ENCODE measurements at regions not wholly inside any gene's neighbourhood (a gene's known extent, or its start where the extent isn't known, plus 50 kb on each side); places are given as distances from the start of the nearest gene placed in this dataset.
"Not testable (repeated sequence)": the region's sequence is repeated elsewhere in the genome, so short reads cannot be mapped to it uniquely, and the experiment has no call there.

DNA sequence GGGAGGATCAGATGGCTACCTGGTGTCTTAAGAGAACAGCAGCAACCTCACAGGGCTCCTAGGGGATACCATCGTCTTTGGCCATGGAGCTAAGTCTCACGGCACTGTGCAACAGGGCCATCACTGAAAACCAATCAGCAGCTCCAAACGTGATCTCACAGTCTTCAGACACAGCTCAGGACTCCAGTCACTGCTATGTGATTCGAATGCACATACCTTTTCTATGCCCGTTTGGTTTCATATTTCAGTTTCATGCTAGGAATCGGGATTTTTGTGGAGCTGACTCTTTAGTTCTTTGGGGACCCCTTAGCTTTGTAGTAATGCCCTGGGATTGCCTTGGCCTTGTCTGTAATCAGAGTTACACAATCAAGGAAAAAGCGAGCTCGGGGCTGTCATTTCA lies 162.8 kb upstream of the CDH11 start:
- DNase-seq, result no peak

DNA sequence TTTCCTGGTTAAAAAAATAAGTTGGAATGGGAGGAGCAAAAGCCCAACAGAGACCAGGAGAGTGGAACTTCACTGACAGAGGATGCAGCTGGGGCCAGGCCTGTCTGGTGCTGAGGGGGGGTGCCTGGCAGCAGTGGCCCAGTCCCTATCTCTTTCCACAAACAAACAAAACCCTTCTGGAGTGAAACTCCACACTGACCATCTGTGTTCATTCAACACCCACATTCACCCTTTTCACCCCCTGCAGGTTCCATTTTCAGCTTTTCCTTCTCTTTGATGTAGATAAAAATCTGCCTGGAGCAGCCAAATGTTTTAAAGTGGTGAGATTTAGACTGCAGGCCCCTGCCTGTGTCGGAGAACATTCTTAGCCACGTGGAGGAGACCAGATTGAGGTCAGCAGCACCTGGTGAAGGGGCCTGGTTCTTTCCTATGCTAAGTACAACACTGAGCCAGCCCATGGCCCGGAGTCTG lies 161.4 kb upstream of the CDH11 start:
- no peak for DNase-seq

DNA sequence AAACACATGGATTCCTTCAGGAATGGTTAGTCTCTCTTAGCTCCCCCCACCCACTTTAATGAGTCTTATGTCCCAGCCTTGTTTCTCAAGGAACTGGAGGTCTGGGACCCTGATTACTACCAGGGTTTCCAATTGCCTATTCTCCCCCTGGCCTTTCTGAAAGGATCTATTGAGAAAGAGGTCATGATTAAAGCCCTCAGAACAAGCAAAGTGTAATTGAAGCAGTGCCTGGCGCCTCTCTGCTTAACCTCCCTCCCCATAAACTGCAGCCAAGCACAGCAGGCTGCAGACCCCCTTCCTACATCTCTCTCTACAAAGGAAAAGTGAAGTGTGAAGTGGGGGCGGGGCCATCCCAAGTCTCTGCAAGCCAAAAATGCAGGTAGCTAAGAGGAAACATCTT lies 159.7 kb upstream of the CDH11 start:
- DNase-seq, result no peak

DNA sequence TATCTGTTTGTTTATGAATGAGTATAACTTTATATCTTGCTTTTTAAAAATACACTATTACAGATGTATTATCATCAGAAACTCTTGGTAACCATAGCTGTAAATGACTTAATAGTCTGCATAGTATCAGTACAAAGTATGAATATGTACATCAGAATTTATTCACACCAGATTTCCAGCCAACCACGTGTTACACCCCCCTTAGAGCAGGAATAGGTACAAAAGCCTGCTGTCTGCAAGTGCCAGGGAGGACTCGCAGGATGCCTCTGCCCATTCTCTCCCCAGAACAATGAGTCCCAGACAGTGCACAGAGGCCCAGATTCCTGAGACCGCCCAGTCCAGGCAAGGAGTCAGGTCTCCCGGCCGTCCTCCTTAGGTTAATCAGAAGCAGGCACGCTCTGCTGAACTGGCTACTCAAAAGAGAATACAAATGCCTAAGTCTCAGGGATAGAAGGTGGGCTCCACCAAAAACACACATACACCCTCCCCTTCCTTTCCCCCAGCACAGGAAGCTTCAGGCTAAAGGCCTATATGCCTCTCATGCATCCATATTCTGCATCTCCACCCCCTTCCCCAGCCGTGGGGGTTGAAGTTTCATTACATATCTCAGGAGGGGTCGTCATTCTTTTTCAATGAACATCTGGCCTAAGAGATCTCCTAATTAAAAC lies 159.1 kb upstream of the CDH11 start:
- no peak for DNase-seq

DNA sequence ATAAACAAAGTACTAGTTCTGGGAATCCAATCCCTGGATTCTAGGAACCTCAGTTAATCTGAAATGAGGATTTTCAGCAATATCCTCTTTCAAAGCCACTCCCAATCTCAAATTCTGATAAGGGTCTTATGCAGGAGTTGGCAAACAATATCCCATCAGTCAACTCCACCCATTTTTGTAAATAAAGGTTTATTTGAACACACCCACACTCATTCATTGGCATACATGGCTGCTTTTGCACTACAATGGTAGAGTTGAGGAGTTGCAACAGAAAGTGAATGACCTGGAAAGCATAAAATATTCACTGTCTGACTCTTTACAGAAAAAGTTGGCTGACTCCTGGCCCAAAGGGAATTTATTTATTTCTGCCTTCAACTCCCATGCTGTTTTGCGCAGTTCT lies 157.7 kb upstream of the CDH11 start:
- DNase-seq, result no peak

DNA sequence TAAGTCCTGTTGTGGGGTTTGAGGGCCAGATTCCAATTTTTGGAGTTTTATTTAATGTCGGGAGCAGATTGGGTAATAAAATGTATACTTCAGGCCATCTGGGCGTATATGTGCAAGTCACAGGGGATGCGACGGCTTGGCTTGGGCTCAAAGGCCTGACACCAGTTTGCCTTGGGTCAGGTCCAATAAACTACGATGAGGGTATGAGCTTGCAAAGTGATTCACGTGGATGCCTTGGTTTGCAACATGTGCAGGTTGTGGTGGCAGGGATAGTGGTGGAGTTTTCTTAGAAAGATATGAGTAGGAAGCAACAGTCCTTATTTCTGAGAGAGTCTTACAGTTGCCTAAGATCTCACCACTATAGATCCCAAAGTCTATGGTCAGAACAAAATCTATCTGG lies 157.0 kb upstream of the CDH11 start:
- DNase-seq, result no peak

DNA sequence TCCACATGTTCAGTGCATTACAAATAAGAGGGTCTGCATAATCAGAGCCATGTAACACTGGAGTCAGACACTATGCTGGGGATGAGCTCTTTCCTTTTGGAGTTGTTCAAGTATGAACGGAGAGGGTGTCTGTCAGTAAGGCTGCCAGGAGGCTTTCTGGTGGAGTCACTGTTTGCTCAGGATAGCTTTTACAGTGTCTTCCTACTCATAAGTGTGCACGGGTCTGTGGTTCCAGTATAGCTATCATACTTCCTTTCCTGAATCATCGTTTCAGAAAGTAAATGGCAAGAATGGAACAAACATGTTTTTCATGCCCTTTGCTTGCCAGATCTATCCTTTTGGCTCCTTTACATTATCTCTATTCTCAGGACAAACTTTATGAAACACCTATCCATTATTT lies 152.7 kb upstream of the CDH11 start:
- DNase-seq, result no peak

DNA sequence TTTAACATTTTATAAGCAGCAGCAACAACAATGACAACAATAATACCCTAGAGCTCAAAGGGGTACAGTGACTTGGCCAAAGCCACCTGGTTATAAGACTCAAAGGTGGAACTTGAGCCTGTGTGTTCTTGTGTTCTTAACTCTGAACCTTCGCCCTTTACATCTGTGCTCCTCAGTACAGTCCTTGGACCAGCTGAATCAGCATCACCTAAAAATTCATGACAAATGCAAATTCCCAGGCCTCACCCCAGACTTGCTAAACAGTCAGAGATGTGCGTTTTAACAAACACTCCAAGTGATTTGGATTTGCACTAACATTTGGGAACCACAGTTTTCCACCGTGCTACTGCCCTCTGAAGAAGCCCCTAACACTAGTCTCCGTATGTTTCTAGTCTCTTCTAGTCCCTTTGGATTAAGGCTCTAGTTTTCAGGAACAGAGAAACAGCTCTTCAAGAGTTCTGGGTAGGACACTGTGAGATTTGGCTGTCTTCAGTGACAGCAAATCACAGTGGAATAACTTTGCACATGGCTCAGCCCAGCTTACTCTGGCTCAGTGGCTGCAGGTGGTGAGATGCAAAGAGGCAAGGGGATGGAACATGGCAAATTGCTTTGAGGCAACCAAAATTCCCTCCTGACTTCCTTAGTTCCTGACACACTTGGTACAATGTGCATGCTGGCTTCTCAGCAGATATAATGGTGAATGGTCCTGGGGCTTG lies 151.0 kb upstream of the CDH11 start:
- DNase-seq, result no peak

DNA sequence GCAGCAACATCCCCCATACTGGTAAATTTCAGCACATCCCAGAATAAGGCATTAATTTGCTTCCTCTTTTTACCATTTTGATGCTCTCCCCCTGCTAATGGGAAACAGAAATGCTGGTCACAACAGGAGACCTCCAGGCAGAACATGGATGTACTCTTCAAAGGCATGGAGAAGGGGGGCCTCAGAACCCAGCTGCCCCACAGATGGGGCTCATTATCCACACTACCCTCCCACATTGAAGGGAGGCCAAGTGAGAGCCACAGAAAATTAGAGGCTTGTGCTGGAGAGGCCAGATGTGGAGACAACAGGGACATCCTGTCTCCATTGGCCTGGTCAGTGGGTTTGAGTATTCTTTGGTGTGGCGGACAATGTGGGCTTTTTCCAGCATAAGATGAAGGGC lies 150.1 kb upstream of the CDH11 start:
- DNase-seq, result no peak

DNA sequence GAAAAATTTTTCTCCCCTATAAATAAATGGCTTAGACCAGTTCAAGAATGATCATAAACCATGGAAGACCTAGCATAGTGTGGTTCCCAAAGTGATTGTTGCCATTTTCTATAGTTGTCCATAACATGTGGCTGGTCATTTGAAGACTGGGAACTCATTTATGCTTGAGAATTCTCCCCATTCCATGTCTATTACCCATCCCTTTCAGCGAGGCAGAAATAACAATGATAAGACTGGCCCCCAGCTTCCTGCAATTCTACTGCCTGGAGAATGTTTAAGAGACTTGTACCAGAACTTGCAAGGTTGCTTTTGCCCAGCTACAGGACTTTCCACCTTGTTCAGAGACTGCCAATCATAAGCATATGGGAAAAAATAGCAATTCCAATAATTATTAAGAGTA lies 146.5 kb upstream of the CDH11 start:
- no peak for DNase-seq

DNA sequence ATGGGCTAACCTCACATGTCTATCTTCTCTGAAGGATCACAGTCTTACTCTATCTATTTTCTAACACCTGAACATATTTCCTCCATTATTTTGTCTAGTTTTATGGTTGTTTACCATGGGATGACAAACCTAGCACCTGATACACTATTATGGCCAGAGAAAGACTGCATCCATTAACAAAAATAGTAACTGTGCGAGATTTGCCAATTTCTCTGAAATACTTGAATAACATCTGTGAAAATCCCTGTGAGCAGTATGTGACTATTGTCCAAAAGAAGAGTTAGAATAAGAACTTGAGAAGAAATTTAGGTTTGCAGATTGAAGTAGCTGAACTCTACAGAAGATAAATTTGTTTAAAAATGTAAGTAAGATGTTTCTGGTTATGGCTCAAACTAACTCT lies 142.0 kb upstream of the CDH11 start:
- DNase-seq, result no peak

DNA sequence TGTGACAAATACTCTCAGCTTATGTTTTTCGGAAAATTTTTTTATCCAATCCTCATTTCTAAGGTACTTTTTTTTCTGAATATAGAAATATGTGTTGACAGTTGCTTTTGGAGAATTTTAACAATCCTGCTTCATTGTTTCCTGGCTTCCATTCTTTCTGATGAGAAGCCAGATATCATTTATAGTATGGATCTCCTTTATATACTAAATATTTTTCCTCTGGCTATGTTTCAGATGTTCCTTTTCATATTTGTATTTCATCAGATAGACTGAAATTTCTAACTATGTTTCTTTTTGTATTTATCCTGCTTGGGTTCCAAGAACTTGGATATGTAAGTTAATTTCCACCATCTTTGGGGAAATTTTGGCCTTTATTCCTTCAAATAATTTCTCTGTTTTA lies 138.9 kb upstream of the CDH11 start:
- no peak for DNase-seq

DNA sequence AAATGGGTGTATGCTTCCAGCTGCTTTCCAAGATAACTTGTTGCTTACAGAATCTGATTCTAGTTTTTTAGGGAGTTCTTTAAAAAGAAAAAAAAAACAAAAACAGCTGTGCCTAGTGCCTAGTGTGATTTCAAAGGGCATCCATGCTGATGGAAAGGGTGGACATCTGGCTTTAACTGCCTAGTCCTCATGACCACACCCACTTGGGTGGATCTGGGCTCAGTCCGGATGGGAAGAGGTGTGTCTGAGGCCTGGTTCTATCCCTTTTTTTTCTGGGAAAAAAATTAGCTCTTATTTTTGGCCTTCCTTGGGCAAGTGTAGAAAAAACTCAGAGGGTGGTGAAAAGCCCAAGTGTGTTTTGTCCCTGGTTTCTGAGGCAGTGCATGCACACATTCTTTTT lies 132.3 kb upstream of the CDH11 start:
- no peak for DNase-seq

DNA sequence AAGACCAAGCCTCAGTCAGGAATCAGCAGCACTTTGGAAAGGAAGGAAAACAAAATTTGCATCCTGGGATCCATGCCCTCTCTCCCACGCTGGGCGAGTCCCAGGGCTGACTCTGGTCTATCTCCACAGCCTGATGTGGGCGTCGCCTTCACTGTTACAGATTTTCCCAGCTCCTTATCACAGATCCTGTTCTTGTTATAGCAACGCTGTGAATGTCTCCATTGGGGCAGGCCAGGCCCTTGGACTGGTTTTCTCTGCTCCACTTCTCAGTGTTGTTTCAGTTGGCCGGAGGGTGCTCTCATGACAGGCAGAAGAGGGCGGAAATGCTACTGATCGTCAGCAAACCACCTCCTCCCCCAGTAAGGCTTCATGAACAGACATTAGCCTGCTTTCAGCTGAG lies 127.9 kb upstream of the CDH11 start:
- DNase-seq, result no peak

DNA sequence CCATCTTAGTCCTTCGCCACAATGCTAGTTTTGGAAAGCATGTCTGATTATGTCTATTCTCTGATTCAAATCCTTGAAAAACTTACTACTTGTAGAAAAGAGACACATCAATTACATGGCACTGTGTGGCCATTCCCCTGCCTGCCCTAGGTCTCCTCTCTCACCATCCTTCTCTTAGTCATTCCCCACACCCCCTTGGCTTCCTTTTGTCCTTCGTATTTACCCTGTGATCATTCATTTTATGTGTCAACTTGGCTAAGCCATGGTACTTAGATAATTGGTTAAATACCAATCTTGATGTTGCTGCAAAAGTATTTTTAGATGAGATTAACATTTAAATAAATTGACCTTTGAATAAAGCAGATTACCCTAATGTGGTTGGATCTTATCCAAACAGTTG lies 122.9 kb upstream of the CDH11 start:
- DNase-seq, result no peak

DNA sequence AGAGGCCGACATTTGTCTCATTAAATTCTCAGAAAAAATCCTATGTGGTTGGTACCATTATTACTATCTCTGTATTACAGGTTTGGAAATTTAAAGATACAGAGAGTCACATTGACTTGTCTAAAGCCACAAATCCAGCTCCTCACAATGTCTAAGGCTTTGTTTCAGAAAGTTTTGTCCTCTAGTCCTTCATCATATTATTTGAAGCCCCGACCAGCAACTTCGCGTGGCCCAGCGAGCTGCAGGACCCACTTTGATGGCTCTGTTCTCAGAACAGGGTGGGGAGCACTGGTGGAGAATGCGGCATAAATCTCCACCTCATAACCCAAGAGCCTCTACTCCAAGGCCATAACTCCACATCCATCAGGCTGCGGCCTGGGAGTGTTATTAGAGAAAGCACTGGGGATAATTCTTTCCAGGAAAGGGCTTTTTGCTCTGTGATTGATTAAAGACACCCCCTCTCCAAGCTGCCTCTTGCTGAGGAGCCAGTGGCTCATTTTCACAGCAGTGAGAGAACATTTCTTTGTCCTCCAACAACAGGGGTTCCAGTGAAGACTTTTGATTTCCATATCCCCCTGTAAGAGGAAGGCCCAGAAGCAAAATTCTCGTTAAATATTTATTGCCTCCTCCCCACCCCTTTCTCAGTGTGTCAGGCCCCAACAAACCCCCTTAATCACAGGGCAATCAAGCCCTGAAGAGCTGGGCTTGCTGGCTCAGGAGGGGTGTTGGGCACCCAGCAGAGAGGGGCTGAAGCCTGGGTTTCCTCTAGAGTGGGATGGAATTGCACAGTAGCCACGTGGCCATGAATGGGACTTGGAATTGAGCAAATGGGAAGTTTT lies 113.7 kb upstream of the CDH11 start:
- DNase-seq, result no peak

DNA sequence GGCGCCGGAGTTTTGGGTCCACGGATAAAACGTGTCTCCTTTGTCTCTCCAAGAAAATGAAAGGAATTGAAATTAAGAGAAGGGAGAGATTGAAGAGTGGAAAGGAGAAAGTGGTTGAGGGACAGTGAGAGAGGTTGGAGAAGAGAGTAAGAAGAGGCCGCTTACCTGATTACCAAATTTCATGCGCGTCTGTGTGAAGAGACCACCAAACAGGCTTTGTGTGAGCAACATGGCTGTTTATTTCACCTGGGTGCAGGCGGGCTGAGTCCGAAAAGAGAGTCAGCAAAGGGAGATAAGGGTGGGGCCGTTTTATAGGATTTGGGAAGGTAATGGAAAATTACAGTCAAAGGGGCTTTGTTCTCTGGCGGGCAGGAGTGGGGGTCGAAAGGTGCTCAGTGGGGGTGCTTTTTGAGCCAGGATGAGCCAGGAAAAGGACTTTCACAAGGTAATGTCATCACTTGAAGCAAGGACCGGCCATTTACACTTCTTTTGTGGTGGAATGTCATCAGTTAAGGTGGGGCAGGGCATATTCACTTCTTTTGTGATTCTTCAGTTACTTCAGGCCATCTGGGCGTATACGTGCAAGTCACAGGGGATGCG lies 113.0 kb upstream of the CDH11 start:
- DNase-seq, result not testable (repeated sequence)

DNA sequence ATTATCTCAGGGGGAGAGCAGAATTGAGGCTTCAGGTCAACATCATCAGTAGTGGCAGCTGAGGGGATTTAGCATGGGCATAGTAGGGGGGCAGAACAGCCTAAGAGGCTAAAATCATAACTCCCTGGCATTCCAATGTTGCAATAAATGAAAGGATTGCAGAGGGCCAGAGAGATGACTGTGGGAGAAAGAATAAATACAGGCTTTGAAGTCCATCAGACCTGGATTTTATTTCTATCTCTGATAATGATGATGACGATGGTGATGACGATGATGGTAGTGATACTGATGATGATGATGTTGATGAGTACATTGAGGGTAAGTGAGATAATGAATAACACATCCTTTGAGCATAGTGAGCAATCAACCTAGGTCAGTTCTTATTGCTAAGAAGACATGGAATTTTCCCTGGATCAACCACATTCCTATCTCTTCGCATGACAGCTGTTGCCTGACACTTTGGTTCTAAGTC lies 107.4 kb upstream of the CDH11 start:
- DNase-seq, result no peak

DNA sequence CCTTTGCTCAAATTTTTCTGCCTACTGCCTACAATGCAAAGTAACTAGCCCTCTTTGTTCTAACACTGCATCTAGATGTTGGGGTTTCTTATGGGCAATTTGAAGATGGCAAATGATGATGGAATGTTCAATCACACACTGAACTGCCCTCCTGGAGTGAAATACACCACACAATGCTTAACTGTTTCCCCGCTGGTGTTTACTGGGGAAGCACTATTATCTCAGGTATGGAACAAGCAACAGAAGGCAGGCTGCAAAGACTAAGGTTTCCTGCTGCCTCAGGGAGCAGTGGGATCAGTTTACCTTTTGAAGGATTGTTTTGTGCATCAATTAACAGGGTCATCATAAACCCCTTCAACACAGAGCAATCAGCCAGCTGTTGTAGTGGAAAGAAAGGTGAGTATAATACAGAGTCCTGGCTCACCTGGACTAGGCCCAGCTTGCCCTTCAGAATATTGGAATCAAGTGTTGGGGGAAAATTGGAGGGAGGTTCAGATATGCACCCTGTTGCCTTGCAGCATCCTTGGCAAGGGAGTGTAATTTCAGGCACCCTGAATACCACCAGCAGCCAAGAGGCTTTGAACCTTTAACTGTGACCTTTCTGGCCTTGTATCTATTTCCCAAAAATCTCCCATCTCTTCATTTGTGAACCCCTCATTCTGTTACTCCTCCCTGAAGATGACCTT lies 105.4 kb upstream of the CDH11 start:
- DNase-seq, result no peak

DNA sequence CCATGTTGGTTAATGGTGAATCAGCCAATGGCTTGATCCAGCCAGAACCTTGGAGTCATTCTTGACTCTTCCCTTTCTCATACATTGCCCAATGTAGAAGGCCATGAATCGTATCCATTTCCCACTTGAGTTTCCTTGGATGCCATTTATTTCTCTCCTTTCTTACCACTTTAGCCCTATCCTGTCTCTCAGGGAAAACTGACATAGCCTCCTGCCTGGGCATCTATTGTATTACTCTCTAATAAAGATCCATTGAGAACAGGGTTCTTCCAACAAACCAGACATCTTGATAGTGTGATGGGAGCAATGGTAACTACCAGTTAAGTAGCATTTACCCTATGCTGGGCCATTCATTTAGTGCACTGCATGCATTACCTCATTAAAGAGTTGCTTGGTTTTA lies 104.2 kb upstream of the CDH11 start:
- DNase-seq, result no peak

DNA sequence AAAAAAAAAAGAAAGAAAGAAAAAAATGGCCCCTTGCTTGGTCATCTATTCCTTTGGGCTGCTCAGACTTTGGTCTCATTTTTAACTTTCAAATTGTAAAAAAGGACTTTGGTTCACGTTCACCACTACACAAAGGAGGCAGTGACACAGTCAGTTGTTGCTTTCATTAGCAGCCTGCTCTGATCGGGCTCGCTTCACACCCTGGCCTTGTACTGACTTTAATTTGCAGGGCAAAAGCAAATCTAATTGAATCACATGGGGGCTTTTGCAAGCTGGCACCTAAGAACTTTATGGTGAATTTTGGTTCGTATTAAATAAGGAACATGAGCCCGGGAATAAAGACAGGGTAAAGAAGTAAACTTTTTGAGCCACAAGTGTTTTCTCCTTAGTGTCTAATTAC lies 103.6 kb upstream of the CDH11 start:
- DNase-seq, result no peak

DNA sequence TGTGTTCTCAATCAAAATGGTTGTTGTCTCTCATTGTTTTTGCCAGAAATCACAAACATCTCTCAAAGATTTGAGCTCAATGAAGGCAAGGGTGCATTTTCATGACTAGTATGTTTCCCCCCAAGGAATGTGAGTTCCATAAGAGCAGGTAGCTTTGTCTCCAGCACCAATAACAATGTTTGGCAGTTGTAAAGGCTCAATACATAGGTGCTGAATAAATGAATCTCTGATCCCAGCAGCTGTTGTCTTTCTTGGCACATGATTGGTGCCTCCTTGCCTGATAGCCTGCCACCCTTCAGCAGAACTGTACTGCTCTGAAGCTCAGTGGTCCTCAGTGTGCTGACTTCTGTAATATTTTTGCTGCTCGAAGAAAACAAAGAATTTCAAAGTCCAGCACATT lies 103.1 kb upstream of the CDH11 start:
- DNase-seq, result no peak

DNA sequence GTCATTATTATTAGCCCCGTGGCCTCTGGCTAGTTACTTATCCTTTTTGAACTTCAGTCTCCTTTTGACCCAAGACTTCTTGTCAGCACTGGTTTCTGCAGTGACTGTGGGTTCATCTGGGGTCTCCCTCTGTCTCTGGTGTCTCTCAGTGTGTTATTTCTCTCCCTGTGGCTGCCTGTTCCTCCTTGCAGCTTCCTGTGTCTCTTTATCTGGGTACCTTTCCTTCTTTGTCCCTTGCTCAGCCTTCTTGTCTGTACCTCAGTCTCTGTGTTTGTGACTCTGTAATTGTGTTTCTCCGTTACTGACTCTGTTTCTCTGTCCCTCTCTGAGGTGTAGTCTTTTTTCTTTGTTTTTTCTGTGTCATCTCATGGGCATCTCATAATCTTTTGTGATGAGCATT lies 102.6 kb upstream of the CDH11 start:
- no peak for DNase-seq
